ENCODE measurements at regions not wholly inside any gene's neighbourhood (a gene's known extent, or its start where the extent isn't known, plus 50 kb on each side); places are given as distances from the start of the nearest gene placed in this dataset.

DNA sequence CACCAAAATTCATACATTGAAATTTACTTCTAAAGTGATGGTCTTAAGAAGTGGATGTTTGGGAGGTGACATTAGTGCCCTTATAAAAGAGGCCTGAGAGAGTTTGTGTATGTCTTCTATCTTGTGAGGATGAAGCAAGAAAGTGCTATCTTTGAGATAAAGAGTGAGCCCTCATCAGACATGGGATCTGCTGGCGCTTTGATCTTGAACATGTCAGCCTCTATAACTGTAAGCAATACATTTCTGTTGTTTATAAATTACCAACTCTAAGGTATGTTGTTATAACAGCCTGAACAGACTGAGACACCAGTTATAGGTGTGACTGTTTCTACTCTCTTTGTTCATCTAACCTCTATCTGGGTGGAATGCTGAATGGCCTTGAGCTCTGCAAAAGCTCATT lies 54.5 kb upstream of the SETBP1 start:
- TF ChIP-seq, protein P1, sequence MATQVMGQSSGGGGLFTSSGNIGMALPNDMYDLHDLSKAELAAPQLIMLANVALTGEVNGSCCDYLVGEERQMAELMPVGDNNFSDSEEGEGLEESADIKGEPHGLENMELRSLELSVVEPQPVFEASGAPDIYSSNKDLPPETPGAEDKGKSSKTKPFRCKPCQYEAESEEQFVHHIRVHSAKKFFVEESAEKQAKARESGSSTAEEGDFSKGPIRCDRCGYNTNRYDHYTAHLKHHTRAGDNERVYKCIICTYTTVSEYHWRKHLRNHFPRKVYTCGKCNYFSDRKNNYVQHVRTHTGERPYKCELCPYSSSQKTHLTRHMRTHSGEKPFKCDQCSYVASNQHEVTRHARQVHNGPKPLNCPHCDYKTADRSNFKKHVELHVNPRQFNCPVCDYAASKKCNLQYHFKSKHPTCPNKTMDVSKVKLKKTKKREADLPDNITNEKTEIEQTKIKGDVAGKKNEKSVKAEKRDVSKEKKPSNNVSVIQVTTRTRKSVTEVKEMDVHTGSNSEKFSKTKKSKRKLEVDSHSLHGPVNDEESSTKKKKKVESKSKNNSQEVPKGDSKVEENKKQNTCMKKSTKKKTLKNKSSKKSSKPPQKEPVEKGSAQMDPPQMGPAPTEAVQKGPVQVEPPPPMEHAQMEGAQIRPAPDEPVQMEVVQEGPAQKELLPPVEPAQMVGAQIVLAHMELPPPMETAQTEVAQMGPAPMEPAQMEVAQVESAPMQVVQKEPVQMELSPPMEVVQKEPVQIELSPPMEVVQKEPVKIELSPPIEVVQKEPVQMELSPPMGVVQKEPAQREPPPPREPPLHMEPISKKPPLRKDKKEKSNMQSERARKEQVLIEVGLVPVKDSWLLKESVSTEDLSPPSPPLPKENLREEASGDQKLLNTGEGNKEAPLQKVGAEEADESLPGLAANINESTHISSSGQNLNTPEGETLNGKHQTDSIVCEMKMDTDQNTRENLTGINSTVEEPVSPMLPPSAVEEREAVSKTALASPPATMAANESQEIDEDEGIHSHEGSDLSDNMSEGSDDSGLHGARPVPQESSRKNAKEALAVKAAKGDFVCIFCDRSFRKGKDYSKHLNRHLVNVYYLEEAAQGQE (IDR thresholded peaks at IDR 0.05; ENCODE audit: insufficient read depth in 1 of 2, low read depth in 2 of 2, low read length in 2 of 2), result no peak
- TF ChIP-seq TAF1 (IDR thresholded peaks at IDR 0.05; ENCODE audit: borderline replicate concordance, insufficient read depth, low read length), result no peak

Measured in PFSK-1 (cell line).